Loucy (cell line): ENCODE measurements at regions not wholly inside any gene's neighbourhood (a gene's known extent, or its start where the extent isn't known, plus 50 kb on each side); places are given as distances from the start of the nearest gene placed in this dataset.

Source experiments
- H2AFZ ChIP-seq: fragments of 200-600 bp; sonication (generic); 2 replicates; pipeline ENCODE4 v1.6.0; 2016; ENCODE audit warnings: antibody characterized with exemption, mild to moderate bottlenecking, low read length, moderate library complexity
- H3F3A ChIP-seq: fragments of 200-600 bp; 2 replicates; pipeline ENCODE4 v1.6.0; 2016; ENCODE audit warnings: antibody characterized with exemption, low read depth, mild to moderate bottlenecking
- H3K27me3 ChIP-seq: fragments of 200-600 bp; sonication (generic); 2 replicates; pipeline ENCODE4 v1.6.1; 2014; ENCODE audit warnings: low read length, mild to moderate bottlenecking; ENCODE audit not compliant: insufficient read depth, poor library complexity, severe bottlenecking
- H3K36me3 ChIP-seq: fragments of 200-600 bp; sonication (generic); 2 replicates; pipeline ENCODE4 v1.6.1; 2016; ENCODE audit warnings: low read length; ENCODE audit not compliant: insufficient read depth
- H3K4me1 ChIP-seq: fragments of 200-600 bp; sonication (generic); 2 replicates; pipeline ENCODE4 v1.5.1; 2014; ENCODE audit warnings: low read length, mild to moderate bottlenecking; ENCODE audit not compliant: insufficient read depth, poor library complexity, severe bottlenecking
- H3K4me2 ChIP-seq: fragments of 200-600 bp; sonication (generic); 2 replicates; pipeline ENCODE4 v1.6.0; 2014; ENCODE audit warnings: antibody characterized with exemption, low read length, low read depth, mild to moderate bottlenecking; ENCODE audit not compliant: poor library complexity, severe bottlenecking
- H3K4me3 ChIP-seq: fragments of 200-600 bp; sonication (generic); 2 replicates; pipeline ENCODE4 v1.5.1; 2014; ENCODE audit warnings: low read length, mild to moderate bottlenecking, mixed read lengths; ENCODE audit not compliant: poor library complexity, severe bottlenecking
- H3K79me2 ChIP-seq: fragments of 200-600 bp; sonication (generic); 2 replicates; pipeline ENCODE4 v1.6.1; 2014; ENCODE audit warnings: low read length; ENCODE audit not compliant: insufficient read depth
- H3K9ac ChIP-seq: fragments of 200-600 bp; sonication (generic); 2 replicates; pipeline ENCODE4 v1.6.0; 2014; ENCODE audit warnings: mild to moderate bottlenecking, low read depth, low read length, moderate library complexity; ENCODE audit not compliant: poor library complexity, severe bottlenecking
- H3K9me2 ChIP-seq: fragments of 200-600 bp; sonication (generic); replicated peaks from 2 replicates; pipeline ENCODE4 v1.6.1; 2016; ENCODE audit warnings: low read depth, low read length, mixed read lengths
- H3K9me3 ChIP-seq: fragments of 200-600 bp; sonication (generic); 2 replicates; pipeline ENCODE4 v1.6.1; 2014; ENCODE audit warnings: mild to moderate bottlenecking, antibody characterized with exemption, low read length, low read depth; ENCODE audit not compliant: insufficient read depth
- H4K20me1 ChIP-seq: fragments of 200-600 bp; sonication (generic); 2 replicates; pipeline ENCODE4 v1.6.0; 2014; ENCODE audit warnings: antibody characterized with exemption, low read length, mild to moderate bottlenecking; ENCODE audit not compliant: insufficient read depth, poor library complexity, severe bottlenecking
- CTCF ChIP-seq: fragments of 200-600 bp; sonication (generic); conservative IDR thresholded peaks from 2 replicates; pipeline ENCODE4 v1.5.1; 2014; ENCODE audit warnings: mild to moderate bottlenecking, antibody characterized with exemption, low read length
- EZH2phosphoT487 ChIP-seq: fragments of 200-600 bp; IDR thresholded peaks from 2 replicates; pipeline ENCODE4 v1.6.1; 2018; ENCODE audit warnings: antibody characterized with exemption, mild to moderate bottlenecking, moderate library complexity, borderline replicate concordance

GRCh38 chr7:42414941-42415505 is 178.0 kb upstream of the GLI3 start:
- no peaks in the 10 kb centered on the region for H3K4me1 ChIP-seq
- no peaks in the 10 kb centered on the region for H3K9me3 ChIP-seq
- no peak overlapping the region for H3K4me3 ChIP-seq
- H3K9me2 ChIP-seq = no peaks in the 10 kb centered on the region
- no peaks in the 10 kb centered on the region for H3K79me2 ChIP-seq
- H4K20me1 ChIP-seq = no peaks in the 10 kb centered on the region
- H2AFZ ChIP-seq = no peak overlapping the region
- no peaks in the 10 kb centered on the region for H3K27me3 ChIP-seq
- H3K9ac ChIP-seq = no peak overlapping the region
- TF ChIP-seq EZH2phosphoT487 (no peak), CTCF (no peak)
- H3F3A ChIP-seq = no peaks in the 10 kb centered on the region
- H3K4me2 ChIP-seq = no peak overlapping the region
- no peaks in the 10 kb centered on the region for H3K36me3 ChIP-seq

- Histone ChIP-seq H4K20me1 (no peaks in the 10 kb centered on the region), H3F3A (no peaks in the 10 kb centered on the region), H3K4me3 (no peak overlapping the region), H3K79me2 (no peaks in the 10 kb centered on the region), H3K9me3 (no peaks in the 10 kb centered on the region), H3K36me3 (no peaks in the 10 kb centered on the region), H3K4me1 (no peaks in the 10 kb centered on the region), H3K27me3 (no peaks in the 10 kb centered on the region), H3K9ac (no peak overlapping the region), H3K9me2 (no peaks in the 10 kb centered on the region), H2AFZ (no peak overlapping the region), H3K4me2 (no peak overlapping the region)
- TF ChIP-seq EZH2phosphoT487 (no peak), CTCF (no peak)
Measured at GRCh38 chr7:42414028-42414427, 177.0 kb upstream of the GLI3 start.

GRCh38 chr7:42409296-42409695 is 172.3 kb upstream of the GLI3 start:
- no peak overlapping the region for H3K4me3 ChIP-seq
- no peaks in the 10 kb centered on the region for H3K4me1 ChIP-seq
- H3K4me2 ChIP-seq = no peak overlapping the region
- no peaks in the 10 kb centered on the region for H3K9me2 ChIP-seq
- H3K27me3 ChIP-seq = no peaks in the 10 kb centered on the region
- H3K36me3 ChIP-seq = no peaks in the 10 kb centered on the region
- no peaks in the 10 kb centered on the region for H3K9me3 ChIP-seq
- H3K9ac ChIP-seq = no peak overlapping the region
- no peak overlapping the region for H2AFZ ChIP-seq
- H4K20me1 ChIP-seq = no peaks in the 10 kb centered on the region
- TF ChIP-seq EZH2phosphoT487 (no peak), CTCF (no peak)
- no peaks in the 10 kb centered on the region for H3F3A ChIP-seq
- no peaks in the 10 kb centered on the region for H3K79me2 ChIP-seq
